IPS DF 6.9 (cell line): ENCODE measurements at regions not wholly inside any gene's neighbourhood (a gene's known extent, or its start where the extent isn't known, plus 50 kb on each side); places are given as distances from the start of the nearest gene placed in this dataset.
"Not testable (repeated sequence)": the region's sequence is repeated elsewhere in the genome, so short reads cannot be mapped to it uniquely, and the experiment has no call there.

Experiments
- DNase-seq: peaks from one replicate; pipeline ENCODE4 v3.0.0-alpha.2; 2013; ENCODE audit warnings: low read depth, low spot score
- H3K27ac ChIP-seq: one replicate; pipeline ENCODE4 v1.5.1; 2013; ENCODE audit warnings: low read length, control low read depth
- H3K27me3 ChIP-seq: 2 replicates; pipeline ENCODE4 v1.6.1; 2013; ENCODE audit warnings: mild to moderate bottlenecking, low read length; ENCODE audit not compliant: control insufficient read depth, insufficient read depth
- H3K36me3 ChIP-seq: 2 replicates; pipeline ENCODE4 v1.6.1; 2013; ENCODE audit warnings: low read length; ENCODE audit not compliant: control insufficient read depth, insufficient read depth
- H3K4me1 ChIP-seq: 2 replicates; pipeline ENCODE4 v1.6.1; 2013; ENCODE audit warnings: low read length; ENCODE audit not compliant: control insufficient read depth, insufficient read depth
- H3K4me3 ChIP-seq: 2 replicates; pipeline ENCODE4 v1.5.1; 2013; ENCODE audit warnings: mild to moderate bottlenecking, low read length
- H3K9me3 ChIP-seq: 2 replicates; pipeline ENCODE4 v1.6.1; 2013; ENCODE audit warnings: low read length, inconsistent platforms; ENCODE audit not compliant: control insufficient read depth, insufficient read depth
- WGBS: extraction: QIAGEN DNeasy Blood & Tissue Kit; methylation state at CpG from one replicate; pipeline ENCODE4 v1.1.7; 2013; ENCODE audit warnings: mixed read lengths, missing lambda C conversion rate; ENCODE audit not compliant: insufficient read length, insufficient coverage; 5-methylcytosine and 5-hydroxymethylcytosine counted together

DNA sequence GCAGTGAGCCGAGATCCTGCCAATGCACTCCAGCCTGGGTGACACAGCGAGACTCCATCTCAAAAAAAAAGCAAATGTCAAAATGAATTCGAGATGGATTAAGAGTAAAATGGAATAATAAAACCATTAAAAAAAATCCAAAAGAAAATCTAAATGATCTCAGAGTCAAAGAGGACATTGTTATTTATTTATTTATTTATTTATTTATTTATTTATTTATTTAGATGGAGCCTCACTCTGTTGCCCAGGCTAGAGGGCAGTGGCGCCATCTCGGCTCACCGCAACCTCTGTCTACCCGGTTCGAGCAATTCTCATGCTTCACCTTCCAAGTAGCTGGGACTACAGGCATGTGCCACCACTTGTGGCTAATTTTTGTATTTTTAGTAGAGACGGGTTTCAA lies 349.2 kb downstream of the ANKRD30A start:
- H3K4me3 ChIP-seq: no peak overlapping the region
- no CpG with 5 or more reads among the region's 9 CpGs for WGBS
- no peaks in the 10 kb centered on the region for H3K27me3 ChIP-seq
- H3K4me1 ChIP-seq: no peaks in the 10 kb centered on the region
- no peaks in the 10 kb centered on the region for H3K36me3 ChIP-seq
- no peak overlapping the region for H3K27ac ChIP-seq
- no peak for DNase-seq
- H3K9me3 ChIP-seq: peaks cover 6% of the 10 kb centered on the region

DNA sequence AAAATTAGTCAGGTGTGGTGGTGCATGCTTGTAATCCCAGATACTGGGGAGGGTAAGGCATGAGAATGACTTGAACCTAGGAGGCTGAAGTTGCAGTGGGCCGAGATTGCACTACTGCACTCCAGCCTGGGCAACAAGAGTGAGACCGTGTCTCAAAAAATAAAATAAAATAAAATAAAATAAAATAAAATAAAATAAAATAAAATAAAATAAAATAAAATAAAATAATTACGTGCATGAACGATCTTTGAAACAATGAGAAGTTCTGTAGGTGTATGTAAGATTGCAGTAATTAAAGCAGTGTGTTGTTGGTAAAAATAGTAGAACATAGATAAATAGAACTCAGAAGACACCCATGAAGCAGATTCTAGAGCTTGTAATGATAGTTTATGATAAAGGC lies 348.5 kb downstream of the ANKRD30A start:
- no CpG with 5 or more reads among the region's 4 CpGs for WGBS
- no peak for DNase-seq
- H3K4me1 ChIP-seq: no peaks in the 10 kb centered on the region
- no peak overlapping the region for H3K27ac ChIP-seq
- H3K9me3 ChIP-seq: peaks cover 6% of the 10 kb centered on the region
- H3K36me3 ChIP-seq: no peaks in the 10 kb centered on the region
- H3K27me3 ChIP-seq: no peaks in the 10 kb centered on the region
- H3K4me3 ChIP-seq: no peak overlapping the region

- WGBS: no CpG with 5 or more reads among the region's 5 CpGs
- Histone ChIP-seq H3K27ac (no peak overlapping the region), H3K9me3 (peaks cover 6% of the 10 kb centered on the region), H3K27me3 (no peaks in the 10 kb centered on the region), H3K36me3 (no peaks in the 10 kb centered on the region), H3K4me3 (no peak overlapping the region), H3K4me1 (no peaks in the 10 kb centered on the region)
- no peak for DNase-seq
Measured at GRCh38 chr10:37467246-37467645, 341.8 kb downstream of the ANKRD30A start.

DNA sequence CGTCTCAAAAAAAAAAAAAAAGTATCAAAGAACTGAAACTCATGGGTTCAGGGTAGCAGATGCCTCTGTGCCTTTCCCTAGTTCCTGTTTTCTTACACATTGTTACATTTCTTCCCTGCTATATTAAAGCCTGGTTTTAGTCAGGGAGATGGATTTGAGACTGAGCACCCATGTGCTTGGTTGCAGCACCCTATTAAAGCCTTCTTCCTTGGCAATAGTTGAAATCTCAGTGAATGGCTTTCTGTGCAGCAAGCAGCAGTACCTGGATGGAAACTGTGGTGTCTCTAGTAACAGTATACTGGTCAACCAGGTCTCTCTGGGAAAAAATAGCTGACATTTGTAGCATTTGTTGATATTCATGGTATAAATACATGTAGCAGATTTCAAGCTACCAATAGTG lies 331.1 kb downstream of the ANKRD30A start:
- no peaks in the 10 kb centered on the region for H3K4me1 ChIP-seq
- no peak for DNase-seq
- H3K27me3 ChIP-seq: no peaks in the 10 kb centered on the region
- H3K4me3 ChIP-seq: no peak overlapping the region
- H3K27ac ChIP-seq: no peak overlapping the region
- H3K9me3 ChIP-seq: peaks cover 5% of the 10 kb centered on the region
- no CpG with 5 or more reads among the region's 1 CpG for WGBS
- no peaks in the 10 kb centered on the region for H3K36me3 ChIP-seq

DNA sequence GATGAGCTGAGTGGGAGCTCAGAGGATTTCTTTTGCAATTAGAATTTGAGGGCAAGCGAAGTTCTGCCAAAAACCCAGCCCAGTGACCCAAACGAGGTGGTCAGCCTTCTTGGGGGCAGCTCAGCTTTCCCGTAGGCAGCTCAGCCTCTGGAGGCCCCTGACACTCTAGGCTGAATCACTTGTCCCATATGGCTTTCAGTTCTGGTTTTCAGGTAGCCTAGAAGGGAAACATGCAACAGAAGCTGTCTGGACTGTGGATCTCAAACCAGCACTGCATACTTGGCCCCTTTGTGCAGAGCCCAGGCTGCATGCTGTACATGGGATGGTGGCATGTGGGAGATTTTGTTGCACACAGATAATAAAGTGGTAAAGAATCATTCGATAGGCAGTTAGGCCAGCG lies 322.8 kb downstream of the ANKRD30A start:
- WGBS: no CpG with 5 or more reads among the region's 5 CpGs
- DNase-seq: no peak
- no peak overlapping the region for H3K4me3 ChIP-seq
- H3K36me3 ChIP-seq: no peaks in the 10 kb centered on the region
- H3K9me3 ChIP-seq: peaks cover 7% of the 10 kb centered on the region
- H3K27me3 ChIP-seq: no peaks in the 10 kb centered on the region
- no peaks in the 10 kb centered on the region for H3K4me1 ChIP-seq
- H3K27ac ChIP-seq: no peak overlapping the region

DNA sequence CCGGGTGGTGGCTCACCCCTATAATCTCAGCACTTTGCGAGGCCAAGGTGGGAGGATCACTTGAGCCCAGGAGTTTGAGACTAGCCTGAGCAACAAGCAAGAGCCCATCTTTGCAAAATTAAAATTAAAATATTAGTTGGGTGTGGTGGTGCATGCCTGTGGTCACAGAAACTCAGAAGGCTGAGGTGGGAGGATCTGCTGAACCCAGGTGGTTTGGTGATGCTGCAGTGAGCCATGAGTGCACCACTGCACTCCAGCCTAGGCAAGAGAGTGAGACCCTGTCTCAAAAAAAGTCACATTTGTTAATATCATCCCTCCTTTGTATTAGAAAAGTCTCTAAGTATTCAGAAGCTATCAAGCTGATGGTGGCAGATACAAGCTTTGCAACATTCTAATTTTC lies 317.5 kb downstream of the ANKRD30A start:
- Histone ChIP-seq H3K4me3 (no peak overlapping the region), H3K4me1 (no peaks in the 10 kb centered on the region), H3K27ac (no peak overlapping the region), H3K9me3 (peaks cover 8% of the 10 kb centered on the region), H3K27me3 (no peaks in the 10 kb centered on the region), H3K36me3 (no peaks in the 10 kb centered on the region)
- no CpG with 5 or more reads among the region's 2 CpGs for WGBS
- no peak for DNase-seq

DNA sequence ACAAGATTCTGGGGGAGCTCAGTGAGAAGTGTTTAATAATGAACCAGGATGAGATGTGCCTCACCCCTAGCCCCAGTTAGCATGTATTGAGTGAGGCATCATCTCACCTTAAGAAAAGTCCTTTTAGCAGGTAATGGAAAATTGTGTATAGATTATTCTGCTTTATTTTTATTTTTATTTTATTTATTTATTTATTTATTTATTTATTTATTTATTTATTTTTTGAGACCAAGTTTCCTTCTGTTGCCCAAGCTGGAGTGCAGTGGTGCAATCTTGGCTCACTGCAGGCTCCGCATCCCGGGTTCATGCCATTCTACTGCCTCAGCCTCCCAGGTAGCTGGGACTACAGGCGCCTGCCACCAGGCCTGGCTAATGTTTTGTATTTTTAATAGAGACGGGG lies 315.8 kb downstream of the ANKRD30A start:
- H3K27me3 ChIP-seq, DNase-seq, H3K9me3 ChIP-seq, H3K27ac ChIP-seq, H3K4me3 ChIP-seq, H3K4me1 ChIP-seq, H3K36me3 ChIP-seq: not testable (repeated sequence)
- no CpG with 5 or more reads among the region's 4 CpGs for WGBS

- Histone ChIP-seq H3K4me3 (no peak overlapping the region), H3K27ac (no peak overlapping the region), H3K9me3 (peaks cover 8% of the 10 kb centered on the region), H3K27me3 (no peaks in the 10 kb centered on the region), H3K36me3 (no peaks in the 10 kb centered on the region), H3K4me1 (no peaks in the 10 kb centered on the region)
- WGBS: no CpG with 5 or more reads among the region's 2 CpGs
- no peak for DNase-seq
Measured at GRCh38 chr10:37439826-37440225, 314.4 kb downstream of the ANKRD30A start.

DNA sequence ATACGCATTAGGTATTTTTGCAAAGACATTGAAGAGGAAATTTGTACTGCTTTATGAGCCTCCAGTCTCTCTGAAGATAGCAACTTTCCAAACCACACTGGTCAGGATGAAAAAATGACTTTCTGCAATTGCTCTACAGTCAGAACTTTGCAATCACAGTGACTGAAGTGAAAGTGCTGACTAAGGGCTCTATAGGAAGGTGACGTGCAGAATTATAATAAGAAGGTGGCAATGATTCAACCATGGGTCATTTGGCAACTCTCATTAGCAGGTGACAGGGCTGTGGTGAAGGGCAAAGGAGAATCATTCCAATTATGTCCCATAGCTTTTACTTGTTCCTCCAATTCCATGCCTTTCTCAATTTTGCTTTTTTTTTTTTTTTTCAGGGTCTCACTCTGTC lies 311.0 kb downstream of the ANKRD30A start:
- no peaks in the 10 kb centered on the region for H3K27me3 ChIP-seq
- H3K27ac ChIP-seq: no peak overlapping the region
- no CpG with 5 or more reads among the region's 2 CpGs for WGBS
- no peak for DNase-seq
- H3K4me3 ChIP-seq: no peak overlapping the region
- peaks cover 2% of the 10 kb centered on the region for H3K9me3 ChIP-seq
- no peaks in the 10 kb centered on the region for H3K36me3 ChIP-seq
- H3K4me1 ChIP-seq: no peaks in the 10 kb centered on the region

GRCh38 chr10:37434091-37434490 lies 308.7 kb downstream of the ANKRD30A start:
- peaks cover 2% of the 10 kb centered on the region for H3K9me3 ChIP-seq
- H3K4me1 ChIP-seq: no peaks in the 10 kb centered on the region
- no peaks in the 10 kb centered on the region for H3K27me3 ChIP-seq
- DNase-seq: no peak
- H3K27ac ChIP-seq: no peak overlapping the region
- no CpG with 5 or more reads among the region's 2 CpGs for WGBS
- no peaks in the 10 kb centered on the region for H3K36me3 ChIP-seq
- no peak overlapping the region for H3K4me3 ChIP-seq
